SK-N-SH (cell line): ENCODE measurements at regions not wholly inside any gene's neighbourhood (a gene's known extent, or its start where the extent isn't known, plus 50 kb on each side); places are given as distances from the start of the nearest gene placed in this dataset.

Source experiments
- CHD2 ChIP-seq: fragments of 150-350 bp; IDR thresholded peaks from 2 replicates; pipeline ENCODE4 v1.6.1; 2018; ENCODE audit warnings: low read length; ENCODE audit not compliant: partially characterized antibody
- CTCF ChIP-seq: fragments of 200-600 bp; sonication (generic); IDR thresholded peaks from 2 replicates; pipeline ENCODE4 v1.6.1; 2017; ENCODE audit warnings: antibody characterized with exemption, mild to moderate bottlenecking, moderate library complexity
- EP300 ChIP-seq, 2 experiments: IDR thresholded peaks; 2 replicates each; pipeline versions ENCODE4 v1.4.0 to v1.6.1; 2012; ENCODE audit warnings: borderline replicate concordance in 1 of 2, low read depth in 1 of 2, low read length in 1 of 2
- EZH2phosphoT487 ChIP-seq: fragments of 200-600 bp; sonication (generic); IDR thresholded peaks from 2 replicates; pipeline ENCODE4 v1.6.1; 2017; ENCODE audit warnings: low read depth, mixed run types, mild to moderate bottlenecking, antibody characterized with exemption, moderate library complexity, borderline replicate concordance
- GABPA ChIP-seq: IDR thresholded peaks from 2 replicates; pipeline ENCODE4 v1.4.0; 2012; ENCODE audit warnings: low read depth, mild to moderate bottlenecking
- IRF3 ChIP-seq: fragments of 150-350 bp; IDR thresholded peaks from 2 replicates; pipeline ENCODE4 v1.6.1; 2016; ENCODE audit warnings: mild to moderate bottlenecking, low read depth, low read length
- MAX ChIP-seq: IDR thresholded peaks from 2 replicates; pipeline ENCODE4 v1.4.0; 2012; ENCODE audit warnings: low read depth
- SIN3A ChIP-seq: IDR thresholded peaks from 2 replicates; pipeline ENCODE4 v1.6.1; 2012; ENCODE audit warnings: low read depth, mild to moderate bottlenecking, low read length, moderate library complexity, borderline replicate concordance
- SMC3 ChIP-seq: IDR thresholded peaks from 2 replicates; pipeline ENCODE4 v1.6.1; 2012; ENCODE audit warnings: low read depth, low read length, improper control_type of control experiment
- TAF1 ChIP-seq: IDR thresholded peaks from 2 replicates; pipeline ENCODE4 v1.6.1; 2012; ENCODE audit warnings: low read depth, mild to moderate bottlenecking, low read length, moderate library complexity, borderline replicate concordance
- YY1 ChIP-seq: IDR thresholded peaks from 2 replicates; pipeline ENCODE4 v1.4.0; 2012; ENCODE audit warnings: low read depth, mild to moderate bottlenecking
- TF ChIP-seq, protein P1 (sequence below): IDR thresholded peaks from 2 replicates; pipeline ENCODE4 v1.6.1; 2012; ENCODE audit warnings: mild to moderate bottlenecking, low read depth, low read length, moderate library complexity

DNA sequence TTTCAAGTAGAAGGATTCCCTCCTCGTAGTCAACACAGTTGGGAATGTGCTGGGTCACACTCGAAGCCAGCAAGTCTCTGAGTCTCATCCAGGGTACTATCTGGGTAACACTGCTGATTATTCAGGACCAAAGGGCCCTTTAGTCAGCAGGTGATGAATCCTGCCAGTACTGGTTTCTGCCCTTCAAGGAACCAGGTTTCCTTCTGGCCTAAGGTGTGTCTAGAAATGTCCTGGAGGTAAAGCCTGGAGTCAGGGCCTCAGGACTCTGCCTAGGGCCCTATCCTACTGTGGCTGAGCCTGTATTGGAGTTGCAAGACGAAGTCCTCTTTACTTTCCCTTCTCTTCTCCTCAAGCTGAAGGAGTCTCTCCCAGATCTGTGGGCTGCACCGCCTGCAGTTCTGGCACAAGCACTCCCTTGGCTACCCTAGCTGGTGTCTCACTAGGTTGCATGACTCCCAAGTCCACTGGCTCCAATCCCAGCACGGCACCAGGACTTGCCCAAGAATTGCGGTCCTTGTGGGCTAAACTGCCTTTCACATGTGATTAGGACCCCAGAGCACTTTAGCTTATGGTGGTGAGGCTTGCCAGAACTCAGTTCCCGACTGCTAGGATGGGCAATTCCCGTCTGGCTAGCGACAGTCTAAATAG, 193.7 kb upstream of the PDE3A start:
- TF ChIP-seq IRF3 (no peak), CTCF (no peak), TAF1 (no peak), CHD2 (no peak), EZH2phosphoT487 (no peak), MAX (no peak), SMC3 (no peak), YY1 (no peak), GABPA (no peak), EP300 (IDR thresholded peaks at IDR 0.05; ENCODE audit: borderline replicate concordance in 1 of 2, low read depth in 1 of 2, low read length in 1 of 2) (no peak), SIN3A (no peak)
- TF ChIP-seq, protein P1, sequence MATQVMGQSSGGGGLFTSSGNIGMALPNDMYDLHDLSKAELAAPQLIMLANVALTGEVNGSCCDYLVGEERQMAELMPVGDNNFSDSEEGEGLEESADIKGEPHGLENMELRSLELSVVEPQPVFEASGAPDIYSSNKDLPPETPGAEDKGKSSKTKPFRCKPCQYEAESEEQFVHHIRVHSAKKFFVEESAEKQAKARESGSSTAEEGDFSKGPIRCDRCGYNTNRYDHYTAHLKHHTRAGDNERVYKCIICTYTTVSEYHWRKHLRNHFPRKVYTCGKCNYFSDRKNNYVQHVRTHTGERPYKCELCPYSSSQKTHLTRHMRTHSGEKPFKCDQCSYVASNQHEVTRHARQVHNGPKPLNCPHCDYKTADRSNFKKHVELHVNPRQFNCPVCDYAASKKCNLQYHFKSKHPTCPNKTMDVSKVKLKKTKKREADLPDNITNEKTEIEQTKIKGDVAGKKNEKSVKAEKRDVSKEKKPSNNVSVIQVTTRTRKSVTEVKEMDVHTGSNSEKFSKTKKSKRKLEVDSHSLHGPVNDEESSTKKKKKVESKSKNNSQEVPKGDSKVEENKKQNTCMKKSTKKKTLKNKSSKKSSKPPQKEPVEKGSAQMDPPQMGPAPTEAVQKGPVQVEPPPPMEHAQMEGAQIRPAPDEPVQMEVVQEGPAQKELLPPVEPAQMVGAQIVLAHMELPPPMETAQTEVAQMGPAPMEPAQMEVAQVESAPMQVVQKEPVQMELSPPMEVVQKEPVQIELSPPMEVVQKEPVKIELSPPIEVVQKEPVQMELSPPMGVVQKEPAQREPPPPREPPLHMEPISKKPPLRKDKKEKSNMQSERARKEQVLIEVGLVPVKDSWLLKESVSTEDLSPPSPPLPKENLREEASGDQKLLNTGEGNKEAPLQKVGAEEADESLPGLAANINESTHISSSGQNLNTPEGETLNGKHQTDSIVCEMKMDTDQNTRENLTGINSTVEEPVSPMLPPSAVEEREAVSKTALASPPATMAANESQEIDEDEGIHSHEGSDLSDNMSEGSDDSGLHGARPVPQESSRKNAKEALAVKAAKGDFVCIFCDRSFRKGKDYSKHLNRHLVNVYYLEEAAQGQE, result no peak
